A549 (cell line): ENCODE measurements at regions not wholly inside any gene's neighbourhood (a gene's known extent, or its start where the extent isn't known, plus 50 kb on each side); places are given as distances from the start of the nearest gene placed in this dataset.
A peak's percentile ranks its signal among the peaks of the same experiment; 100 is the strongest.

ENCODE experiments used
- ATAC-seq, 2 experiments: fragments of 200-7000 bp in 1 of 2; fragments of >200 bp in 1 of 2; cut with Nextera tagmentation in 1 of 2; cut with Tn5 transposase in 1 of 2; 3 replicates each; pipeline versions ENCODE4 v1.8.0 to v1.9.1; 2018 to 2020; ENCODE audit warnings: mild to moderate bottlenecking in 1 of 2, moderate library complexity in 1 of 2
- CTCF ChIA-PET: fragments of 300-600 bp; sonication (Branson Sonifier 250); formaldehyde crosslinking; extraction: SDS; loops from one replicate; lab custom pipeline; 2021; ENCODE audit warnings: antibody characterized with exemption, inconsistent platforms; lab: Yijun Ruan, JAX
- POLR2A ChIA-PET: fragments of 350-600 bp; formaldehyde crosslinking; extraction: SDS; loops from one replicate; lab custom pipeline; 2021; ENCODE audit warnings: antibody characterized with exemption, inconsistent platforms; lab: Yijun Ruan, JAX
- DNase-seq, 2 experiments: peaks; one replicate each; pipeline versions ENCODE4 v3.0.0 to v3.0.0-alpha.2; 2011 to 2016; ENCODE audit warnings: low read depth in 1 of 2, low spot score in 1 of 2
- FAIRE-seq: peaks from 2 replicates; lab custom pipeline; 2011; peaks lifted over from hg19 to GRCh38; lab: Jason Lieb, UNC
- H3K27ac ChIP-seq, 2 experiments: fragments of >200 bp; sonication (Bioruptor Twin); formaldehyde crosslinking; 3 replicates each; pipeline ENCODE4 v1.5.1; 2016 to 2017
- H3K4me1 ChIP-seq: fragments of >200 bp; sonication (Bioruptor Twin); formaldehyde crosslinking; 3 replicates; pipeline ENCODE4 v1.6.1; 2016
- H3K4me2 ChIP-seq: fragments of >200 bp; sonication (Bioruptor Twin); formaldehyde crosslinking; 3 replicates; pipeline ENCODE4 v1.6.1; 2016
- H3K4me3 ChIP-seq: fragments of >200 bp; sonication (Bioruptor Twin); formaldehyde crosslinking; 3 replicates; pipeline ENCODE4 v1.5.1; 2016
- H3K9me3 ChIP-seq: fragments of >200 bp; sonication (Bioruptor Twin); formaldehyde crosslinking; 3 replicates; pipeline ENCODE4 v1.6.1; 2016
- CBX2 ChIP-seq: fragments of 200-600 bp; sonication (generic); IDR thresholded peaks from 2 replicates; pipeline ENCODE4 v1.6.1; 2016; ENCODE audit warnings: low read depth, mild to moderate bottlenecking, borderline replicate concordance
- CEBPB ChIP-seq, 2 experiments: fragments of >200 bp in 1 of 2; sonication (Bioruptor Twin) in 1 of 2; formaldehyde crosslinking in 1 of 2; IDR thresholded peaks; 2 replicates each; pipeline ENCODE4 v1.6.1; 2012 to 2016
- CHD2 ChIP-seq: fragments of 150-350 bp; IDR thresholded peaks from 2 replicates; pipeline ENCODE4 v1.6.1; 2014; ENCODE audit warnings: low read length; ENCODE audit not compliant: partially characterized antibody
- CTCF ChIP-seq: fragments of >200 bp; sonication (Bioruptor Twin); formaldehyde crosslinking; IDR thresholded peaks from 3 replicates; pipeline ENCODE4 v1.5.1; 2016
- EHF ChIP-seq: fragments of 250-450 bp; sonication (Bioruptor Pico); IDR thresholded peaks from 2 replicates; pipeline ENCODE4 v1.5.0; 2020; ENCODE audit warnings: mild to moderate bottlenecking
- FOXS1 ChIP-seq: fragments of 250-450 bp; sonication (Bioruptor Pico); IDR thresholded peaks from 2 replicates; pipeline ENCODE4 v1.5.0; 2020; ENCODE audit warnings: mild to moderate bottlenecking, moderate library complexity
- HDAC2 ChIP-seq: fragments of 200-600 bp; sonication (generic); IDR thresholded peaks from 2 replicates; pipeline ENCODE4 v1.6.1; 2016
- HES2 ChIP-seq: fragments of >200 bp; sonication (Bioruptor Twin); formaldehyde crosslinking; IDR thresholded peaks from 2 replicates; pipeline ENCODE4 v1.6.1; 2016
- HEYL ChIP-seq: fragments of 250-450 bp; sonication (Bioruptor Pico); IDR thresholded peaks from 2 replicates; pipeline ENCODE4 v1.8.0; 2021; ENCODE audit warnings: mild to moderate bottlenecking, moderate library complexity
- HOXB13 ChIP-seq: fragments of 250-450 bp; sonication (Bioruptor Pico); IDR thresholded peaks from 2 replicates; pipeline ENCODE4 v1.5.0; 2020; ENCODE audit warnings: low read depth, mild to moderate bottlenecking, moderate library complexity
- HOXB5 ChIP-seq: fragments of 250-450 bp; sonication (Bioruptor Pico); IDR thresholded peaks from 2 replicates; pipeline ENCODE4 v1.5.0; 2020; ENCODE audit warnings: mild to moderate bottlenecking, moderate library complexity
- JUNB ChIP-seq: fragments of >200 bp; sonication (Bioruptor Twin); formaldehyde crosslinking; IDR thresholded peaks from 2 replicates; pipeline ENCODE4 v1.6.1; 2016
- KDM1A ChIP-seq: fragments of 200-600 bp; sonication (generic); IDR thresholded peaks from 2 replicates; pipeline ENCODE4 v1.6.1; 2016; ENCODE audit warnings: low read depth, mild to moderate bottlenecking
- KDM5A ChIP-seq: fragments of 200-600 bp; sonication (generic); IDR thresholded peaks from 2 replicates; pipeline ENCODE4 v1.6.1; 2016; ENCODE audit warnings: antibody characterized with exemption, mild to moderate bottlenecking
- MAZ ChIP-seq: fragments of 150-350 bp; IDR thresholded peaks from 2 replicates; pipeline ENCODE4 v1.6.1; 2014; ENCODE audit warnings: antibody characterized with exemption, low read depth, low read length, borderline replicate concordance
- NPAS2 ChIP-seq: fragments of 250-450 bp; sonication (Bioruptor Pico); IDR thresholded peaks from 2 replicates; pipeline ENCODE4 v1.8.0; 2022; ENCODE audit warnings: mild to moderate bottlenecking, moderate library complexity, borderline replicate concordance
- POLR2AphosphoS2 ChIP-seq: conservative IDR thresholded peaks from 2 replicates; pipeline ENCODE4 v1.6.1; 2012; ENCODE audit warnings: low read length, improper control_type of control experiment, inconsistent platforms
- RARB ChIP-seq: fragments of 250-450 bp; sonication (Bioruptor Pico); IDR thresholded peaks from 2 replicates; pipeline ENCODE4 v1.8.0; 2021; ENCODE audit warnings: mild to moderate bottlenecking, moderate library complexity
- RCOR1 ChIP-seq: fragments of 150-350 bp; IDR thresholded peaks from 2 replicates; pipeline ENCODE4 v1.6.1; 2014; ENCODE audit warnings: antibody characterized with exemption, low read length, low read depth
- RFX5 ChIP-seq: fragments of 450-650 bp; IDR thresholded peaks from 2 replicates; pipeline ENCODE4 v1.7.1; 2014; ENCODE audit warnings: antibody characterized with exemption, mild to moderate bottlenecking, moderate library complexity
- SMC3 ChIP-seq: fragments of >200 bp; sonication (Bioruptor Twin); formaldehyde crosslinking; IDR thresholded peaks from 3 replicates; pipeline ENCODE4 v1.6.1; 2018; ENCODE audit warnings: inconsistent platforms
- SREBF2 ChIP-seq: fragments of 450-650 bp; IDR thresholded peaks from 2 replicates; pipeline ENCODE4 v1.6.1; 2014; ENCODE audit warnings: mild to moderate bottlenecking, moderate library complexity
- TFCP2L1 ChIP-seq: fragments of 250-450 bp; sonication (Bioruptor Pico); IDR thresholded peaks from 2 replicates; pipeline ENCODE4 v1.5.0; 2021; ENCODE audit warnings: mild to moderate bottlenecking
- ZC3H11A ChIP-seq: fragments of 450-650 bp; IDR thresholded peaks from 2 replicates; pipeline ENCODE4 v1.6.1; 2014; ENCODE audit warnings: antibody characterized with exemption, mild to moderate bottlenecking
- ZSCAN20 ChIP-seq: fragments of 250-450 bp; sonication (Bioruptor Pico); IDR thresholded peaks from 2 replicates; pipeline ENCODE4 v1.8.0; 2022; ENCODE audit warnings: mild to moderate bottlenecking, moderate library complexity
- WGBS: methylation state at CpG from one replicate; pipeline ENCODE4 v1.1.6; 2017; ENCODE audit errors: missing lambda C conversion rate; 5-methylcytosine and 5-hydroxymethylcytosine counted together
- TF ChIP-seq, protein P1 (sequence below): fragments of >200 bp; sonication (Bioruptor Twin); formaldehyde crosslinking; IDR thresholded peaks from 3 replicates; pipeline ENCODE4 v1.6.1; 2016
- TF ChIP-seq, protein P2 (sequence below): fragments of 150-350 bp; IDR thresholded peaks from 2 replicates; pipeline ENCODE4 v1.6.1; 2014; ENCODE audit warnings: low read depth, mild to moderate bottlenecking, low read length
- TF ChIP-seq, protein P3 (sequence below): fragments of 200-600 bp; sonication (generic); IDR thresholded peaks from 2 replicates; pipeline ENCODE4 v1.6.1; 2016; ENCODE audit warnings: antibody characterized with exemption, mild to moderate bottlenecking, moderate library complexity

DNA sequence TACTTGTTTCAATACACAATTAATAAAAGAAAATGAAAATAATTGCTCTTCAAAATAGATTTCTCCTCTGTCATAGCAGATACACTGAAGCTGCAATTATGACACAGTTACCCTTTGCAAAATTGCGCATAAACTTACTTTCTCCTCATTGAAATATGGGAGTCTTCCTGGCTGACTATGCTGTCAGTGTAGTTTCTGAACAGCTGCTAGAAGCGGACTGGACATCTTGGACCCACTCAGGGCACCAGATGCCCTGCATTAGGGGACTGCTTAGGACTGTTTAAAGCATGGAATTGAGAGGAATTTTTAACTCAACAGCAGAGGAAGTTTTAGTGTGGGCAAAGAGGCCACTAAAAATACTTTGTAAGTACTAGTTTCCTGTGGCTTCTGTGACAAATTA is 454.9 kb downstream of the ATP23 start:
- POLR2A ChIA-PET: no interaction called here
- WGBS: 70% methylated on average over 2 of the region's 2 CpGs
- CTCF ChIA-PET: interaction anchor here (1.5 to 2.1 kb wide), 2 partner anchors 62 to 145 kb away, joined by 4 to 6 read pairs; no protein-coding TSS in a partner anchor
- no peaks in the 10 kb centered on the region for H3K9me3 ChIP-seq
- ATAC-seq: no peak
- H3K4me3 ChIP-seq: no peak overlapping the region
- TF ChIP-seq CEBPB (IDR thresholded peaks at IDR 0.05) (no peak), CBX2 (no peak), SMC3 (no peak), EHF (no peak), SREBF2 (no peak), JUNB (no peak), POLR2AphosphoS2 (no peak), HOXB13 (CRISPR knock-in tag) (no peak), HES2 (no peak), ZSCAN20 (CRISPR knock-in tag) (no peak), ZC3H11A (no peak)
- TF ChIP-seq, all 56 proteins: peak for 0
- FAIRE-seq (peak; percentile 56), DNase-seq (no peak)
- no peak overlapping the region for H3K4me2 ChIP-seq
- H3K4me1 ChIP-seq: no peaks in the 10 kb centered on the region
- no peak overlapping the region for H3K27ac ChIP-seq

GRCh38 chr12:58405363-58405762 is 464.0 kb downstream of the ATP23 start:
- ATAC-seq (no peak), FAIRE-seq (no peak)
- Histone ChIP-seq H3K4me1 (no peaks in the 10 kb centered on the region), H3K9me3 (no peaks in the 10 kb centered on the region)
- POLR2A ChIA-PET: no interaction called here
- 89% methylated on average over 4 of the region's 4 CpGs for WGBS
- TF ChIP-seq CTCF (no peak), ZSCAN20 (CRISPR knock-in tag) (no peak), HOXB5 (CRISPR knock-in tag) (no peak), FOXS1 (CRISPR knock-in tag) (no peak), KDM1A (no peak), HDAC2 (no peak), HEYL (CRISPR knock-in tag) (no peak), HES2 (no peak), KDM5A (no peak), RFX5 (no peak), RARB (no peak), CEBPB (IDR thresholded peaks at IDR 0.05) (no peak), CHD2 (no peak)
- TF ChIP-seq, protein P1, sequence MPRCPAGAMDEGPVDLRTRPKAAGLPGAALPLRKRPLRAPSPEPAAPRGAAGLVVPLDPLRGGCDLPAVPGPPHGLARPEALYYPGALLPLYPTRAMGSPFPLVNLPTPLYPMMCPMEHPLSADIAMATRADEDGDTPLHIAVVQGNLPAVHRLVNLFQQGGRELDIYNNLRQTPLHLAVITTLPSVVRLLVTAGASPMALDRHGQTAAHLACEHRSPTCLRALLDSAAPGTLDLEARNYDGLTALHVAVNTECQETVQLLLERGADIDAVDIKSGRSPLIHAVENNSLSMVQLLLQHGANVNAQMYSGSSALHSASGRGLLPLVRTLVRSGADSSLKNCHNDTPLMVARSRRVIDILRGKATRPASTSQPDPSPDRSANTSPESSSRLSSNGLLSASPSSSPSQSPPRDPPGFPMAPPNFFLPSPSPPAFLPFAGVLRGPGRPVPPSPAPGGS: no peak
- TF ChIP-seq, all 56 proteins: peak for 0
- no peak overlapping the region for H3K27ac ChIP-seq
- no peak overlapping the region for H3K4me3 ChIP-seq
- CTCF ChIA-PET: interaction anchor here (1.4 kb wide), 1 partner anchor 10 kb away, joined by 5 read pairs; no protein-coding TSS in a partner anchor
- no peak for DNase-seq
- no peak overlapping the region for H3K4me2 ChIP-seq

DNA sequence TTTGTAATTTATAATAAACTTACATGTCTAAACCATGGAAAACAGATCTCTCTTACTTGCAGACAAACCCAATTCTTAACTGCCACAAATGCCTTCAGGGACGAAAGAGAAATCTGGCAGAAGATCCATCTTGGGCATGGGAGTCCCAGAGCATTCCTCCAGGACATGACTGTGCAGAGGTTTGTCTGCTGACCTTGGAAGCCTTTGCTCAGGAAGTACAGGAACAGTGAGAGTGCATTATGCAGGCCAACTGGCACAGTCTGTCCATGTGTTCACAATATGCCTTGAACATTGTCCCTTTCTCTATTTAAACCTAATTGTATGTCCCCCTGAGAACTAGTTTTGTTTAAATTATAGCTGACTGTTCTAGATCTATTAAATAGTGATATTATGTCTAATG is 467.1 kb downstream of the ATP23 start:
- ChIA-PET POLR2A (no interaction called here), CTCF (interaction anchor here (0.9 to 1.1 kb wide), 2 partner anchors 9 to 17 kb away, joined by 3 read pairs; no protein-coding TSS in a partner anchor)
- no peak for DNase-seq
- WGBS: 48% methylated on average over 1 of the region's 1 CpG
- no peak overlapping the region for H3K4me3 ChIP-seq
- H3K27ac ChIP-seq: no peak overlapping the region
- H3K4me2 ChIP-seq: no peak overlapping the region
- no peak for ATAC-seq
- FAIRE-seq: no peak
- H3K9me3 ChIP-seq: no peaks in the 10 kb centered on the region
- peaks cover 14% of the 10 kb centered on the region; the same call in 2 of the 3 replicates for H3K4me1 ChIP-seq
- TF ChIP-seq RCOR1 (no peak), TFCP2L1 (CRISPR knock-in tag) (no peak), MAZ (no peak), RARB (no peak), KDM5A (no peak), NPAS2 (no peak), ZC3H11A (no peak), RFX5 (no peak)
- TF ChIP-seq, protein P2, sequence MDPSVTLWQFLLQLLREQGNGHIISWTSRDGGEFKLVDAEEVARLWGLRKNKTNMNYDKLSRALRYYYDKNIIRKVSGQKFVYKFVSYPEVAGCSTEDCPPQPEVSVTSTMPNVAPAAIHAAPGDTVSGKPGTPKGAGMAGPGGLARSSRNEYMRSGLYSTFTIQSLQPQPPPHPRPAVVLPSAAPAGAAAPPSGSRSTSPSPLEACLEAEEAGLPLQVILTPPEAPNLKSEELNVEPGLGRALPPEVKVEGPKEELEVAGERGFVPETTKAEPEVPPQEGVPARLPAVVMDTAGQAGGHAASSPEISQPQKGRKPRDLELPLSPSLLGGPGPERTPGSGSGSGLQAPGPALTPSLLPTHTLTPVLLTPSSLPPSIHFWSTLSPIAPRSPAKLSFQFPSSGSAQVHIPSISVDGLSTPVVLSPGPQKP: no peak
- TF ChIP-seq, protein P3, sequence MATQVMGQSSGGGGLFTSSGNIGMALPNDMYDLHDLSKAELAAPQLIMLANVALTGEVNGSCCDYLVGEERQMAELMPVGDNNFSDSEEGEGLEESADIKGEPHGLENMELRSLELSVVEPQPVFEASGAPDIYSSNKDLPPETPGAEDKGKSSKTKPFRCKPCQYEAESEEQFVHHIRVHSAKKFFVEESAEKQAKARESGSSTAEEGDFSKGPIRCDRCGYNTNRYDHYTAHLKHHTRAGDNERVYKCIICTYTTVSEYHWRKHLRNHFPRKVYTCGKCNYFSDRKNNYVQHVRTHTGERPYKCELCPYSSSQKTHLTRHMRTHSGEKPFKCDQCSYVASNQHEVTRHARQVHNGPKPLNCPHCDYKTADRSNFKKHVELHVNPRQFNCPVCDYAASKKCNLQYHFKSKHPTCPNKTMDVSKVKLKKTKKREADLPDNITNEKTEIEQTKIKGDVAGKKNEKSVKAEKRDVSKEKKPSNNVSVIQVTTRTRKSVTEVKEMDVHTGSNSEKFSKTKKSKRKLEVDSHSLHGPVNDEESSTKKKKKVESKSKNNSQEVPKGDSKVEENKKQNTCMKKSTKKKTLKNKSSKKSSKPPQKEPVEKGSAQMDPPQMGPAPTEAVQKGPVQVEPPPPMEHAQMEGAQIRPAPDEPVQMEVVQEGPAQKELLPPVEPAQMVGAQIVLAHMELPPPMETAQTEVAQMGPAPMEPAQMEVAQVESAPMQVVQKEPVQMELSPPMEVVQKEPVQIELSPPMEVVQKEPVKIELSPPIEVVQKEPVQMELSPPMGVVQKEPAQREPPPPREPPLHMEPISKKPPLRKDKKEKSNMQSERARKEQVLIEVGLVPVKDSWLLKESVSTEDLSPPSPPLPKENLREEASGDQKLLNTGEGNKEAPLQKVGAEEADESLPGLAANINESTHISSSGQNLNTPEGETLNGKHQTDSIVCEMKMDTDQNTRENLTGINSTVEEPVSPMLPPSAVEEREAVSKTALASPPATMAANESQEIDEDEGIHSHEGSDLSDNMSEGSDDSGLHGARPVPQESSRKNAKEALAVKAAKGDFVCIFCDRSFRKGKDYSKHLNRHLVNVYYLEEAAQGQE: no peak
